CD4-positive, alpha-beta T cell treated with Interleukin-15 for 4 hours (primary cell): ENCODE measurements at regions not wholly inside any gene's neighbourhood (a gene's known extent, or its start where the extent isn't known, plus 50 kb on each side); places are given as distances from the start of the nearest gene placed in this dataset.

Experiments
- DNase-seq: peaks from one replicate; pipeline ENCODE4 v3.0.0-alpha.2; 2020; ENCODE audit warnings: low spot score

DNA sequence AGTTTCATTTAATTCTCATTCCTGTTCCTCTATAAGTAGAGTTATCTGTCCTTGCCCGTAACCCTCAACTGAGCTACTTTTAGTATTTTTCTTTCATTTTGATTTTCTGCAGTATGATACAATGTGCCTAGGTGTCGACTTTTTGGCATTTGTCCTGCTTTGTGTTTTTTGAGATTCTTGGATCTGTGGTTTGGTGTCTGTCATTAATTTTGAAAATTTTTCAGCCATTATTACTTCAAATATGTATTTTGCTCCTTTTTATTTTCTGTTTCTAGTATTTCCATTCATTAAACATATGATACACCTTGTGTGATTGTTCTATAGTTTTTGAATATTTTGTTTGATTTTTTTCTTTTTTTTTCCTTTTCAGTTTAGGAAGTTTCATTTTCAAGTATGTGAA is 598.9 kb downstream of the SPOCK3 start:
- DNase-seq = no peak

GRCh38 chr4:166637816-166638215 is 596.5 kb downstream of the SPOCK3 start:
- DNase-seq = no peak

- no peak for DNase-seq
Observed at GRCh38 chr4:166655231-166655630, 579.1 kb downstream of the SPOCK3 start.

GRCh38 chr4:166655705-166656104 is 578.6 kb downstream of the SPOCK3 start:
- DNase-seq = no peak

DNA sequence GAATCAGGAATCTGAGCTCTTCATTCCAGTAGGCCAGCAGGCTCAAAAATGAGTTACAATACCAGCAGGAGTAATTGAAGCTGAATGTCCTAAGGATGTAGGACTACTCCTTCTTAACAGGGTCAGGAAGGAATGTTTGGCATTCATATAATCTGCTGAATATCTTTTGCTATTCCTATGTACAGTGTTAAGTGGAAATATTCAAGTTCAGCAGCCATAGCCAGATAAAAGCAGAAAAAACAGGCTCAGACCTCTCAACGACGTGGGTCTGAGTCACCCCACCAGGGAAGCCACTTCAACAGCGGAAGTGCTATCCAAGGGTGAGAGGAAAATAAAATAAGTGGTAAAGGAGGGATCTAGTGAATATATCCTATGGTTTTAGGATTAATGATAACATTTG is 577.0 kb downstream of the SPOCK3 start:
- DNase-seq = no peak

DNA sequence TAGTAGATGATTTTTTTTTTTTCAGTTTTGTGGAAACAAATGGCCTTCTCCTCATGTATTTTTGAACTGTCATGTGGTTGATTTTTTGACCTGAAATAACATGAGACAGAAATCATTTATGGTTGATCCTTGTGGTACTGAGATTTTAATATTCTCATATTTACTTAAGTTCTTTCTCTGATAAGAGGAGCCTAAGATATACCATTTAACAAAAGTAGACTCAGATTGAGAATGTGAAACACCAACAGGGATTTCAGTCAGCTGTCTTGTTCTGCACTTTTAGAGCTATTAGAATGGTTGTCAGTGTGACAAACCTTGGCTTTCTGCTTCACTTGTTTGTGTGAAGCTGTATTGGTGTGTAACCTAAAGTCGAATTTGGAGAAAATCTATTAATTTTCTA is 575.7 kb downstream of the SPOCK3 start:
- no peak for DNase-seq

DNA sequence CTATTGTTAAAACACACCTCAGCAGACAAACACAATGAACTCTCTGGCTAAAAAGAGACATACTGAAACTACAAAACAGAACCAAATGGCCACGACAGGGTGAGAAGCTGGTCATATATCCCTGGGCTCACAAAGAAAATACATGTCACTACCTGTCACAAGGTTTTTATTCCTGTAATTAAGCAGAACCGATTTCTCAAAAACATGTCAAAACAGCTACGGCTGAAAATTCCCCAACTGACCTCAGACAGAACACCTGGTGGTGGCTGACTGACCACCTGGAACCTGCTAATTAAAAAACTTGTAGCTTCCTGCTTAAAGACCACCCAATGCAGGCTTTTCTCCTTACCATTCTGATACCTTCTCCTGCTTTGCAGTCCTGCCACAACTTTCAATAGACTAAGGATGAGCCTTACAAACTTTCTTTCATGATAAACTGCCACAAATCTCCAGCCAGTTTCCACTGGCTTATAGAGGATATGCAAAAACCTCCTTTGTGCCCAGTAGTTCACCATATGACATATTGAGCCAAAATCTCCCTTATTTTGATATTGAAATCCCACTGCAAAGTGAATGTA is 571.9 kb downstream of the SPOCK3 start:
- DNase-seq = no peak

GRCh38 chr4:166670341-166670740 is 564.0 kb downstream of the SPOCK3 start:
- DNase-seq = no peak

- DNase-seq = no peak
Observed at GRCh38 chr4:166673911-166674310, 560.4 kb downstream of the SPOCK3 start.

DNA sequence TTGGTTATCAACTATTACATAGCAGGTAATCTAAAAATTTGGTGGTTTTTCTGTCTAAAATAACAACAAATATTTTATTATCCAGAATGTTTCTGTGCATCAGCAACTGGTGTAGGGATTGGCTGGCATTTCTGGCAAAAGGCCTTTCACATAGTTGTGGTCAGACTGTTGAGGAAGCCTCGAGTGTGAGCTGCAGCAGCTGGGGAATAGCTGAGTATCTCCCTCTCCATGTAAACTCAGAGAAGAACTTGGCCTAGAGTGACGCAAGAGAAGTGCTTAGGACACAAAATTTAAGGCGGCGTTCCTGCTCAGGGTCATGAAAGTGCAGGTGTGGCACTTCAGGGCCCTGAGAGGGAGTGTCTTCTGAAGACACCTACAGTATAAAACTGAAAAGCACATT is 558.9 kb downstream of the SPOCK3 start:
- DNase-seq = no peak

- no peak for DNase-seq
Observed at GRCh38 chr4:166680796-166681195, 553.5 kb downstream of the SPOCK3 start.

DNA sequence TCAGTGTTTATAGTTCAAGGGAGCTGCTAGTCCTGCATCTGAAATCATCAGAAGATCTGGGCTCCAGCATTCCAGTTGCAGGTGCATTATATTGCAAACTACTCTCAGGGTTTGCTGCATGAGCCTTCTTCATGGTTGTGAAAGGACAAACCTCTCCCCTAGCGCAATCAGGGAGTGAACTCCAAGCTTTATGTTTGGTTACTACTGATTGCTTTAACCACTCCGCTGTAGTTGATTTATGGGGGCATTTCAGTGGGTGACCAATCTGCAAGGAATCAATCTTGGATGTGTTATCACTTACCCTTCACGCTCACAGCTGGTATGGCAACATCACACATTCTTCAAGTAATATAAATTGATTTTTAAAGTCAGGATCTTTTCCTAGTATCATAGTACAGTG is 552.1 kb downstream of the SPOCK3 start:
- DNase-seq = no peak
